Hepatic stellate cell (primary cell): ENCODE measurements at regions not wholly inside any gene's neighbourhood (a gene's known extent, or its start where the extent isn't known, plus 50 kb on each side); places are given as distances from the start of the nearest gene placed in this dataset.

Experiments
- DNase-seq: peaks from one replicate; pipeline ENCODE4 v3.0.0; 2011; ENCODE audit warnings: low spot score

DNA sequence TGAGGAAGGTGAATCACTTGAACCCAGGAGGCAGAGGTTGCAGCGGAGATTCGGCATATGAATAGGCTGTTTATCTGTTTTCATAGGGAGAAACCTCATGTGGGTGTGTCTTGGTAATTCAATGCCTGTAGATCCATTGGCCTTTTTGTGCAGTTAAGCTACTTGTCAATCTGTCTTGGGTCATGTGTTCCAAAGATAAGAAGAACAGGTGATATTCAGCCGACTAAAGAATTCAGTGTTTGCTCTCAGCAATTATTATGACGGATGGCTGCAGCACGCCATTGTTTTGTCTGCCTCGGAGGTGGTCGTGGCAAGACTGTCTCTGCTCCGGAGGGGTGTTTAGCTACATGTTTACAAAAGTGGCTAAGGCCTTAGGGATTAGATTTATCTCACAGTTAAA is 573.0 kb upstream of the PCDH9 start:
- DNase-seq = no peak

- DNase-seq = no peak
Measured at GRCh38 chr13:67792151-67792676, 562.1 kb upstream of the PCDH9 start.

DNA sequence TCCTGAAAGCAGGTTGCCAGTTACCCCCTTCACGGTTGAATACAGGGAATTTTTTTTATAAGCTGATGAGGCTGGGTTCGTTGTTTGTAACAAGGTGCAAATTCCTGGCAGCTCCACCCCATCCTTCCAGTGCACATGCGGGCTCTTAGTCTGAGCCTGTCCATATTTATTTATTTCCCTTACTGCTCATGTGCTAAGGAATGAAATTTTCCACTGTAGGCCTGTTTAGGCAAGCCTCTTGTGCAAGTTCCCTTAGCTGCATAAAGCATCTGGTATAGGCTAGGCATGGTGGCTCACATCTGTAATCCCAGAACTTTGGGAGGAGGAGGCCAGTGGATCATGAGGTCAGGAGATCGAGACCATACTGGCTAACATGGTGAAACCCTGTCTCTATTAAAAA is 560.9 kb upstream of the PCDH9 start:
- no peak for DNase-seq

DNA sequence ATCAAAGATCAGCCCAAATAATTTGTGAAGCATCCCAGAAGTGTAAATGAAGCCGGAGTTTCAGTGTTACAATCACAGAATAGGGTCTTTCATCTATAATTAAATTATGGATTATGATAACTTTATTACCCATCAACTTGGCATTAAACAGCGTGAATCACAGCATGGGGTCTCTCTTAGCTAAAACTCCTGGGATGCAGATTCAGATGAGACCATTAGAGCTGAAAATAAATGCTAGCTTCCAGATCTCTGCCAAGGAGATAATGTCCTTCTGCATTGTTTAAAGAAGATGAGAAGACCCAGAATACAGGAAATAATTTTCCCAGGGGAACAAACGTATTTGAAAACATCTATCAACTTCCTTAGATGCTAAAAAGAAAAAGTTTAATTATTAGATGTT is 546.0 kb upstream of the PCDH9 start:
- DNase-seq = no peak

DNA sequence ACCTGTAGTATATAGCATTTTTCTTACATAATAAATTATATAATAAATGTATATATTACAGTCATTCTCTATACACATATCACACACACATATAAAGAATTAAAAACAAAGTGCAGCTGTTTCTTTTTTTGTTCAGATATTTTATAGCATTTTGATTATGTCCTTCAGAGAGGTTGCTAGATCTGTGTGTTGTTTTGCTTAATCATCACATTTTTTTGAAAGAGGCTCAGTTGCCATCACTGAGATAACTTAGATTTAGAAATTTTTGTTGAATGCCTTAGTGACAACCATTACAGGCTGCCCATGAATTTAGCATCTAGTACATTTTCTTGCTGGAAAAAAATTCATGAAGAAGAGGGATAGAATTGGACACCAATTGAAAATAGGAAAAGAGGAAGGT is 545.2 kb upstream of the PCDH9 start:
- no peak for DNase-seq

- DNase-seq = no peak
Measured at GRCh38 chr13:67772807-67773453, 542.8 kb upstream of the PCDH9 start.

GRCh38 chr13:67771106-67771505 is 541.0 kb upstream of the PCDH9 start:
- no peak for DNase-seq

- DNase-seq = no peak
Measured at GRCh38 chr13:67769987-67770341, 539.8 kb upstream of the PCDH9 start.

DNA sequence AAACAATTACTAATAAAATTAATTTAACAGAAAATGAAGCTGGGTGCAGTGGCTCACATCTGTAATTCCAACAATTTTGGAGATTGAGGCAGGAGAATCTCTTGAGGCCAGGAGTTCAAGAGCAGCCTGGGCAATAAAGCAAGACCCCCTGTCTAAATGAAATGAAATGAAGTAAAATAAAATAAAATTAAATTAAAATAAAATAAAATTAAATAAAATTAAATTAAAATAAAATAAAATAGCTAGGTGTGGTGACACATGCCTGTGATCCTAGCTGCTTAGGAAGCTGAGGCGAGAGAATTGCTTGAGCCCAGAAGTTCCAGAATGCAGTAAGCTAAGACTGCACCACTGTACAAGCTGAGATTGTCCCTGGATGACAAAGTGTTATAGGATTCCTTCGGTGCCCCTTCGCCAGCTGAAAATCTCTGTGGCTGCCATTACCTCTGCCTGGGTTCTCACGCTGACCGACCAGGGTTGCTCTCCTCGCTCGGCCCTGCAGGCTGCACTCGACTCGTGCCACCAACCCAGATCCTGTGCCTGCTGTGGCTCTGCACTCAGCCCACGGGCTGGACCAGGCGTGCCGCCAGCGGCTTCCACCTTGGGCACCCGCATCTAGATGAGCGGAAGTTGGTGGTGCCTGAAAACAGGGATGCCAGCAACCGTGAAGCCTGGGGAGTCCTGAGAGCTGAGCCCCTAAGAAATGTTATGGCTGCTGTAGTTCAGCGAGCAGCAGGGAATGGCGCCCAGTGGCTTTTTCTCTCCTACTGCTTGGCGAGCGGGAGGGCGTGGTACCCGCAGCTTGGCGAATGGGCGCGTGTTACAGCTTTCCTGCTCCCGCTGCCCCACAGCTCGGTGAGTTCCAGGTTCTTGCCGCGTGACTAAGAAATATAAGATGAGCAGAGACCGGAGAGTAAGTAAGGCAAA is 539.2 kb upstream of the PCDH9 start:
- DNase-seq = no peak

DNA sequence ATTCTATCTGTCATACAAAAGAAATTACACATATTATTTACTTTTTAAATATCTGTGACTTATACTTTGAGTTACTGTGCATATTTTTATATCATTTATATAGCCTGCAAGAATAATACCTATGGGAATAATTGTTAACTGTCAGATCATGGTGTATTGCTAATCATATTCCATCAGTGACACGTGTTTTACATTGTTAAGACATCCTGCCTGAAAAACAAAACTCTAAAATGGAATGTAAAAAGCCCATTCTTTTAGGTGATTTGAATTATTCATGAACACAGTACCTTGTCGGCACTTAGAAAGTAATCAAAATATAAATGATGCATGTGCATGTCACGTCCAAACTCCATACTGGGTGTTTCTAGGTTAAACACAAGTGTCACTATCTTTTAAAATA is 533.8 kb upstream of the PCDH9 start:
- no peak for DNase-seq

- no peak for DNase-seq
Measured at GRCh38 chr13:67763384-67763783, 533.2 kb upstream of the PCDH9 start.

- no peak for DNase-seq
Measured at GRCh38 chr13:67758975-67759374, 528.8 kb upstream of the PCDH9 start.

- DNase-seq = no peak
Measured at GRCh38 chr13:67754012-67754411, 523.9 kb upstream of the PCDH9 start.

DNA sequence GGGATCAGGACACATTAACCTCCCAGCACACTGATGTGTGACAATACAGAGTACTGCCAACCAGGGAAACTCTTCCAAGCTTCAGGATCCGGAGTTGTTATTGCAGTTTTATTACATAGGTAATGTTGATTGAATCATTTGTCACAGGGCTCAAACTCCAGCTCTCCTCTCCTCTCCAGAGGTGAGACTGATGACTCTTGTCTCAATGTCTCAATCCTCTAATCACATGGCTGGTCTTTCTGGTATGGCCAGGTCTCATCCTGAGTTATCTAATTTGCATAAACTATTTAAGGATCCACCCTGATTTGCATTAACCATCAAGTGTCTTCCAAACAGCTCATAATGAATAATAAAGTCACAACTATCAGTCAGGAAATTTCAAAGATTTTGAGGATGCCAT is 522.6 kb upstream of the PCDH9 start:
- no peak for DNase-seq

GRCh38 chr13:67742478-67742877 is 512.3 kb upstream of the PCDH9 start:
- DNase-seq = no peak

- no peak for DNase-seq
Measured at GRCh38 chr13:67740871-67741535, 510.9 kb upstream of the PCDH9 start.

- DNase-seq = no peak
Measured at GRCh38 chr13:67736646-67737420, 506.7 kb upstream of the PCDH9 start.

DNA sequence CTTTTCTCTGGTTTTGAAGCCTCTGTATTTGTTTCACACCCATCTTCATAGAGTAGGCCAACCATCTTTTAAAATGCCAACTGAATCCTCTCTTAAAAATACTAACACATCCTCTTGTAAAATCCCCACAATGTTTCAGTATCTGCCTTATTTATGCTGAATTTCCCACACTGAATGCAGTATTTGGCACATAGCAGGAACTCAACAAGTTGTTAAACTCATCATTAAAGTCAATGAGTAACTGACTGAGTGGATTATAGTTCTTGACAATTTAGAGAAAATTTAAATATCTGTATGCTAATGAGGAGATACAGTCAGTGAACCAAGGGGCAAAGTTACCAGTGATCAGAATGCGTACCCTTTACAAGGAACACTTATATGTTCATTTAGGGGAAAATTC is 505.5 kb upstream of the PCDH9 start:
- no peak for DNase-seq

GRCh38 chr13:67726979-67727378 is 496.8 kb upstream of the PCDH9 start:
- DNase-seq = no peak

DNA sequence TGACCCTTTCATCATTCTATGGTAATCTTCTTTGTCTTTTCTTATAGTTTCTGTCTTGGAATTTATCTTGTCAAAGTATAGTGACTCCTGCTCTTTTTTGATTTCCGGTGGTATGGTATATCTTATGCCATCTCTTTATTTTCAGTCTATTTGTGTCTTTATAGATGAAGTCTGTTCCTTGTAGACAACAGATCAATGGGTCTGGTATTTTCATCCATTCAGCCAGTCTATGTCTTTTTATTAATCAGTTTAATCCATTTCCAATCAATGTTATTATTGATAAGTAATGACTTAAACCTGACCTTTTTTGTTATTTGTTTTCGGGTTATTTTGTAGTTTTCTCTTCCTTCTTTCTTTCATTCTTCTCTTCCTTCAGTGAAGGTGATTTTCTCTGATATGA is 495.9 kb upstream of the PCDH9 start:
- DNase-seq = no peak

DNA sequence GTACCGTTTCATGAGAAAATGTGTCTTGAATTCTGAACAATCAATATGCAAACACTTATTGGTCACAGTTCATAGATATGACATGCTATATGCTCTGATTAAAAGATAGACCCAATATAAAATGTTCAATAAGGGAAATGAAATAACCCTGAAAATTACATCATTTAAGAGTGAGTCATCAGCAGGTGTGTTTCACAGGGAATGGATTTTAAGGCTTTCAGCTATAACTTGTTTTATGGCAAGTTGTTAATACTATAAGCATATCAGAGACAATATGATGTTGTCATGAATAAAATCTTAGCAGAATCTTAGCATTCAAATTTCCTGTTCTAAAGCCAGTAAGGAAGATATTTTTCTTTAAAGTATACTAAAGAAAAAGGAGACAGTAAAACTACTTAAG is 483.4 kb upstream of the PCDH9 start:
- no peak for DNase-seq

- DNase-seq = no peak
Measured at GRCh38 chr13:67696775-67697174, 466.6 kb upstream of the PCDH9 start.
